HepG2 (cell line): ENCODE measurements at regions not wholly inside any gene's neighbourhood (a gene's known extent, or its start where the extent isn't known, plus 50 kb on each side); places are given as distances from the start of the nearest gene placed in this dataset.

Source experiments
- ATAC-seq: fragments of 200-7000 bp; cut with Tn5 transposase; 3 replicates; pipeline ENCODE4 v1.9.1; 2020; ENCODE audit warnings: mild to moderate bottlenecking, moderate library complexity
- BruUV-seq: library from RNA; stranded (reverse); fragments of 400-500 nt; replicated peaks from 2 replicates; lab custom pipeline; 2021; lab: Mats Ljungman, UMichigan
- CTCF ChIA-PET: fragments of 300-600 bp; formaldehyde crosslinking; extraction: SDS; loops from one replicate; lab custom pipeline; 2021; ENCODE audit warnings: low total read pairs, inconsistent platforms, low intra/inter-chr PET ratio; lab: Yijun Ruan, JAX
- POLR2A ChIA-PET: fragments of 350-600 bp; sonication (Branson Sonifier 250); formaldehyde crosslinking; loops from one replicate; lab custom pipeline; 2020; ENCODE audit warnings: antibody characterized with exemption, inconsistent platforms; lab: Yijun Ruan, JAX
- DNase-seq: peaks from one replicate; pipeline ENCODE4 v3.0.0-alpha.2; 2015; ENCODE audit warnings: low spot score
- FAIRE-seq: peaks from 3 replicates; lab custom pipeline; 2011; peaks lifted over from hg19 to GRCh38; lab: Jason Lieb, UNC
- H2AFZ ChIP-seq: one replicate; pipeline ENCODE4 v1.6.1; 2011; ENCODE audit warnings: low read length, inconsistent platforms
- H3K27ac ChIP-seq: fragments of 300-600 bp; 3 replicates; pipeline ENCODE4 v1.8.0; 2011; ENCODE audit warnings: mixed run types, mild to moderate bottlenecking, mixed read lengths, low read length, inconsistent platforms; ENCODE audit not compliant: insufficient read depth; ENCODE audit errors: extremely low read length
- H3K27me3 ChIP-seq, 2 experiments: fragments of 200-600 bp in 1 of 2; 2 replicates in 1 of 2; 3 replicates in 1 of 2; pipeline versions ENCODE4 v1.6.0 to v1.8.0; 2011; ENCODE audit warnings: low read length in 2 of 2, mild to moderate bottlenecking in 2 of 2, moderate library complexity in 2 of 2, inconsistent platforms in 1 of 2; ENCODE audit not compliant: insufficient read depth in 2 of 2, control insufficient read depth in 1 of 2
- H3K36me3 ChIP-seq, 2 experiments: fragments of 200-600 bp in 1 of 2; replicated peaks in 1 of 2; 2 replicates in 1 of 2; 3 replicates in 1 of 2; pipeline versions ENCODE4 v1.5.1 to v1.8.0; 2011; ENCODE audit warnings: low read length in 2 of 2, inconsistent platforms in 1 of 2; ENCODE audit not compliant: insufficient read depth in 2 of 2, control insufficient read depth in 1 of 2
- H3K4me1 ChIP-seq: 2 replicates; pipeline ENCODE4 v1.5.1; 2012; ENCODE audit warnings: low read length, inconsistent platforms; ENCODE audit not compliant: insufficient read depth
- H3K4me2 ChIP-seq: 2 replicates; pipeline ENCODE4 v1.6.0; 2011; ENCODE audit warnings: low read depth, low read length, inconsistent platforms
- H3K4me3 ChIP-seq, 3 experiments: fragments of 200-600 bp in 1 of 3; sonication (generic), shearing (Covaris generic) in 1 of 3; replicated peaks in 1 of 3; 2 replicates each; pipeline ENCODE4 v1.5.1; 2011 to 2016; ENCODE audit warnings: low read length in 3 of 3, inconsistent platforms in 2 of 3, low read depth in 2 of 3, mild to moderate bottlenecking in 2 of 3, control low read depth in 1 of 3, mixed read lengths in 1 of 3; ENCODE audit not compliant: insufficient read depth in 1 of 3
- H3K79me2 ChIP-seq: one replicate; pipeline ENCODE4 v1.6.1; 2011; ENCODE audit warnings: low read length, inconsistent platforms; ENCODE audit not compliant: insufficient read depth
- H3K9ac ChIP-seq: 2 replicates; pipeline ENCODE4 v1.6.0; 2011; ENCODE audit warnings: mild to moderate bottlenecking, low read depth, low read length, inconsistent platforms; ENCODE audit not compliant: insufficient read depth
- H3K9me3 ChIP-seq: 2 replicates; pipeline ENCODE4 v1.5.1; 2012; ENCODE audit warnings: mild to moderate bottlenecking, low read length
- H4K20me1 ChIP-seq: 2 replicates; pipeline ENCODE4 v1.6.0; 2011; ENCODE audit warnings: inconsistent platforms, mild to moderate bottlenecking, low read length, moderate library complexity; ENCODE audit not compliant: insufficient read depth
- ETS1 ChIP-seq: sonication (generic); formaldehyde crosslinking; IDR thresholded peaks from 2 replicates; pipeline ENCODE4 v1.4.0; 2020; ENCODE audit warnings: missing genetic modification reagents
- KDM6A ChIP-seq: IDR thresholded peaks from 2 replicates; pipeline ENCODE4 v1.6.1; 2016; ENCODE audit warnings: low read depth
- NCOR1 ChIP-seq: fragments of 200-600 bp; sonication (generic); IDR thresholded peaks from 2 replicates; pipeline ENCODE4 v1.7.0; 2017; ENCODE audit warnings: antibody characterized with exemption, low read length, borderline replicate concordance
- RAD51 ChIP-seq: fragments of 450-650 bp; IDR thresholded peaks from 2 replicates; pipeline ENCODE4 v1.6.1; 2016; ENCODE audit warnings: borderline replicate concordance
- TEAD2 ChIP-seq: sonication (generic); formaldehyde crosslinking; IDR thresholded peaks from 2 replicates; pipeline ENCODE4 v1.9.0; 2021; ENCODE audit warnings: missing genetic modification reagents
- ZFP82 ChIP-seq: sonication (generic); formaldehyde crosslinking; IDR thresholded peaks from 2 replicates; pipeline ENCODE4 v1.5.1; 2020; ENCODE audit warnings: mild to moderate bottlenecking, missing genetic modification reagents, borderline replicate concordance
- WGBS: methylation state at CpG from one replicate; pipeline ENCODE4 v1.1.6; 2017; ENCODE audit warnings: low lambda C conversion rate; 5-methylcytosine and 5-hydroxymethylcytosine counted together
- in situ Hi-C: cut with HindIII; loops from 2 replicates; pipeline ENCODE4 v1.10.0; 2017; ENCODE audit warnings: low pct_unique_long_range_greater_than_20kb; ENCODE audit not compliant: extremely low pct_ligation_motif_present
- intact Hi-C: fragments of 100-400 bp; cut with micrococcal nuclease; formaldehyde crosslinking; loops from one replicate; pipeline ENCODE4 v1.10.0; 2022; ENCODE audit not compliant: unreplicated experiment
- TF ChIP-seq, protein P1 (sequence below): sonication (generic); formaldehyde crosslinking; IDR thresholded peaks from 2 replicates; pipeline ENCODE4 v1.5.1; 2020; ENCODE audit warnings: mild to moderate bottlenecking, missing genetic modification reagents, borderline replicate concordance

DNA sequence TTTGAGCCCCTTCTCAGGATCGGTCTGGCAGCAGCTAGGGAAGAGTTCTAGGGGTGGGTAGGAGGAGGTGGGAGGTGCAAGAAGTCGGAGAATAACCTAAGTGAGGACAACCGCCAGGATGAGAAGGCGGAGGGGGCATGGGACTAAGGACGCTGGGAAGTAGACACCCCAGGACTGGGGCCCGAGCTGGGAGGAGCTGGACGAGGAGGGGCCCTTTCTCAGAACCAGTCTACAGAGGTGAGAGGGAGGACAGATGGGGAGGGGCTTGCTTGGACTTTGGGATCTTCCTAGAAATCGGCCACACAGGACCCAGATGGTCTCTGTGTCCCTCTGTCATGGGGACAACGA lies 90.0 kb upstream of the MYL10 start:
- CTCF ChIA-PET = no interaction called here
- WGBS = 20% methylated on average over 9 of the region's 9 CpGs
- no TSS peak for BruUV-seq

More for the DNA sequence above, 90.0 kb upstream of the MYL10 start:
- Histone ChIP-seq H3K27me3 (peaks cover 0 to 6% of the 10 kb centered on the region in 2 experiments; a peak in 2 of 5 replicates), H3K4me2 (peak overlapping the region; percentile 84), H2AFZ (no peak overlapping the region), H3K4me1 (peaks cover 25% of the 10 kb centered on the region), H3K4me3 (peak overlapping the region in 1 of 3 experiments; percentile 59; a peak in 1 of 6 replicates), H3K79me2 (no peaks in the 10 kb centered on the region), H4K20me1 (no peaks in the 10 kb centered on the region), H3K9ac (no peak overlapping the region), H3K9me3 (no peaks in the 10 kb centered on the region), H3K27ac (no peak overlapping the region), H3K36me3 (no peaks in the 10 kb centered on the region)
- no peak for ATAC-seq
- peak; percentile 36 for FAIRE-seq
- in situ Hi-C loops (no loop called here), intact Hi-C loops (no loop called here)
- no peak for DNase-seq
- POLR2A ChIA-PET = no interaction called here
- no peak for TF ChIP-seq ETS1 (CRISPR knock-in tag)
- peak; percentile 39; the same call in 1 of the 2 replicates for TF ChIP-seq NCOR1
- no peak for TF ChIP-seq TEAD2
- TF ChIP-seq ZFP82 (CRISPR knock-in tag) = 0 out of 2 replicates have a peak, but pooled peaks have one; percentile 43
- no peak for TF ChIP-seq RAD51
- 0 out of 2 replicates have a peak, but pooled peaks have one; percentile 20 for TF ChIP-seq KDM6A (CRISPR knock-in tag)
- TF ChIP-seq, protein P1, sequence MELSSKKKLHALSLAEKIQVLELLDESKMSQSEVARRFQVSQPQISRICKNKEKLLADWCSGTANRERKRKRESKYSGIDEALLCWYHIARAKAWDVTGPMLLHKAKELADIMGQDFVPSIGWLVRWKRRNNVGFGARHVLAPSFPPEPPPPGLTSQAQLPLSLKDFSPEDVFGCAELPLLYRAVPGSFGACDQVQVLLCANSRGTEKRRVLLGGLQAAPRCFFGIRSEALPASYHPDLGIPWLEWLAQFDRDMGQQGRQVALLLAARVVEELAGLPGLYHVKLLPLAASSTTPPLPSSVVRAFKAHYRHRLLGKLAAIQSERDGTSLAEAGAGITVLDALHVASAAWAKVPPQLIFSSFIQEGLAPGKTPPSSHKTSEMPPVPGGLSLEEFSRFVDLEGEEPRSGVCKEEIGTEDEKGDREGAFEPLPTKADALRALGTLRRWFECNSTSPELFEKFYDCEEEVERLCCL (CRISPR knock-in tag) = no peak
